HG02623 (cell line): ENCODE measurements at regions not wholly inside any gene's neighbourhood (a gene's known extent, or its start where the extent isn't known, plus 50 kb on each side); places are given as distances from the start of the nearest gene placed in this dataset.
A peak's percentile ranks its signal among the peaks of the same experiment; 100 is the strongest.

ENCODE experiments used
- ATAC-seq: cut with Tn5 transposase; IDR thresholded peaks from one replicate; pipeline ENCODE4 v1.9.1; 2021; ENCODE audit warnings: moderate library complexity; ENCODE audit not compliant: unreplicated experiment

DNA sequence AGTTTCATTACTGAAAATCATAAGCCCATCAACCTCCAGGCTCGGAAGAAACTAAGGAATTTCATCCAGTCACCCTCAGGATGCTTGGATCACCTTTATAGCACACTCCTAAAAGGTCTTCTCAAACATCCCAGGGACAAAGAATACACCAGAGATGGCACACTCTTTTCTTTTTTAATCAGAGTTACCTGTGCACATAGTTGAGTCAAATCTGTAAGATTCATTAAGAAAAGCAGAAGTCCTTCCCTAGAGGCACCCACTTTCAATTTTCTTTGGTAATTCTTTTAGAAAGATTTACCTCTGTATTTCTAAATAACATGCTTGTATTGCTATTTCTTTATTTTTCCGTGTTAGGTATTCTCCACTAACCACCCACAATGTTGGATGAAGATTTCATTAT is 50.6 kb upstream of the IL6 start:
- ATAC-seq: peak; percentile 34

DNA sequence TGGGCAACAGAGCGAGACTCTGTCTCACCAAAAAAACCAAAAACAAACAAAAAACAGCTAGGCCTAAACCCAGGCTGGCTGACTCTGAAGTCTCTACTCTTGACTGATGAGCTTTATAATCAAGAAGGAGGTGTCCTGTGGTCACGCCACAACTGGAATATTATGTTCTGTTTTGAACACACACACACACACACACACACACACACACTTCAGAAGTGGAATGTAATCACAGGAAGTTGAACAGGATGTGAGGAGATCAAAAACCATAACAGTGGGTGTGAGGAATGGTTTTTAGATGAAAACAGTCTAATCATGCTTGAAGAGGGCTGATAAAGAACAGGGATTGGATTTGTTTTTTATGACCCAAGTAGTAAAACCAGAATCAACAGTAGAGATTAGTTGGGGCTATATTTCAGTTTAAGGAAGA is 51.1 kb upstream of the IL6 start:
- ATAC-seq: no peak

DNA sequence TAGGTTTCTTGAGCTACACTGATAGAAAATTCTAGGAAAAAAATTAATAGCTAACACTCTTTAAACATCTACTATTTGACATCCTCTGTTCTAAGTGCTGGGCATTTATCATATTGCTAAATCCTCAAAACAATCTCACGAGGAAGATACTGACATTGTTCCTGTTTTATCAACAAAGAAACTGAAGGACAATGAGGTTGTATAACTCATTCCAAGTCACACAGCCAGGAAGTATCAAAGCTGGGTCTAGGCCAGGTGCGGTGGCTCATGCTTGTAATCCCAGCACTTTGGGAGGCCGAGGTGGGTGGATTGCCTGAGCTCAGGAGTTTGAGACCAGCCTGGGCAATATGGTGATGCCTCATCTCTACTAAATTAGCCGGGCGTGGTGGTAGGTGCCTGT is 51.6 kb upstream of the IL6 start:
- ATAC-seq: no peak

DNA sequence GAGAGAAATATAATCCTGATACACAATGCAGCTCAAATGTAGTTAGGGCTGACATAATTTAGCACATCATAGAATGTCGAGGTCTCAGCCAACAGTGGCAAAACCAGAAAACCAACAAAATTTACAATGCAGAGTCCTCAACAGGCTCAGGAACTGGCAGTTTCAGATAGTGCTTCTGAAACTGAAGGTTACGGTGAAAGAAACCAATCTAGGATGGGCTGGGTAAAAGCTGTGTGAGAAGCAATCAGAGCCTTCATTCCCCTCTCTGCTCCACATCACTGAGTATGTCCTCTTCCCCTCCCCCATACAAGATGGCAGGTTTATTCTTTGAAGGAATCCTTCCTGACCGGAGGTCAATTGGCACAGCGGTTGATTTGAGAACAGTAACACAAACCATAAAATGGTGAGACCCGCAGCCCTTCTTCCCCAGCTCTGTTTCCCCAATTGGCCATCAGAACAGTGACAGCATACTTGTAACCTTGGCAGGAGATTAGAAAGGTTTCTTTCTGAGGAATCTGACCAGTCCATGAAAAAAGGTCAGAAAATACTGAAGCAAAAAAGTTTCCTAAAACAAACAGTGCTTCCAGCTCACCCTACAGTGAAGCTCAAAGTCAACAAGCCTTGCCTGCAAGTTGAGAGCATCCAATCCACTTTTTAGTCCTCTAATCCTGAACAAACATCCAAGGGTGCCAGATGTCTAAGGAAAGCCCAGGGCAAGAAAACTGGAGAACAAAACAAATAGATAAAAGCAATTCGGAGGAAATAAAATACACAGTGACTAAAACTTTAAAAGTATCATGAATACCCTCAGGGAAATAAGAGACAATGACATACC is 53.9 kb upstream of the IL6 start:
- peak; percentile 74 for ATAC-seq

DNA sequence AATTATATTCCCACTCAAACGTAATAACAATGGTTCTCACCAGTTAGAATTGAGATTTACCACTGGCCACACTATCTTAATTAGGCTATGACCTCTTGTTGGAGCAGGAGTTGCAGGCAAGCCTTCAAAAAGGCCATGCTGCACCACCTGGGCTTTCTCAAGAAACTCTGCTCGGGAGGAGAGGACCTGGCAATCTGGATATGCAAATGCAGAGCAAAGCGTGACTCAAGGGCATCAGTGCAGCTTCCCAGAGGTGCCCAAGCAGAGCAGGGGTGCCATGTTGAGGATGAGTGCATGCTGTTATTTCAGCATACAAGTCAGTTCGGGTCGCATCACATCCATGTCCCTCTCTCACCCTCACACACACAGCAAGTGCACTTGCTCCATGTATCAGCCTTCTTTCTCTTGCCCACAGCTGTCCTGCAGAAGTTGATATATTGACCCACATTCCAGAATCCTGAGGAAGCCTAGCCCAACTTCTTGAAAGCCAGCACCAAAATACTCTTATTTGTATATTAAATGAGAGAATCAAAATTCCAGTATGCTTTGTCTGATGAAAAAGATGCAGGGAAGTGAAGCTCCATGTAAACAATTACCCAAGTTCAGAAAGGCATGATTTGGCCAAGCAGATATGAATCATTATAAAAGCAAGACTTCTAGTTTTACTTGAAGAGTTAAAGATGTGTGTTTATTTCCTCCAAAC is 55.7 kb upstream of the IL6 start:
- ATAC-seq: no peak

DNA sequence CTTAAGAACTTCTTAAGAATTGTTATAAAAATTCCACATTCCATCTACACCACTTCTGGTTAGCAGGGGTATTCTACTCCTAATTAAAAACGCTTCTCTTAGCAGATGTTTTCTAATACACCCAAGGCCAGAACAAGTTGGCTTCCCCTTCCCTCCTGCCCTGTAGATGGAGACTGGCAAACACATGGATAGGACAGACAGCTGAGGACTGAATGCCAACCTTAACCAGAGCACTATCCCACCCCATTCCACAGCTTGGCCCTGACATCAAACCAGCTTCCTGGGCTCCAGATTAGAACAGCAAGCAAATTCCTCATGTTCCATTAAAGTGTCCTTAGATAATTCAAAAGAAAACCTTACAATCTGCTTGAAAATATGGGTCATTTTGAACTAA is 56.6 kb upstream of the IL6 start:
- ATAC-seq: no peak

DNA sequence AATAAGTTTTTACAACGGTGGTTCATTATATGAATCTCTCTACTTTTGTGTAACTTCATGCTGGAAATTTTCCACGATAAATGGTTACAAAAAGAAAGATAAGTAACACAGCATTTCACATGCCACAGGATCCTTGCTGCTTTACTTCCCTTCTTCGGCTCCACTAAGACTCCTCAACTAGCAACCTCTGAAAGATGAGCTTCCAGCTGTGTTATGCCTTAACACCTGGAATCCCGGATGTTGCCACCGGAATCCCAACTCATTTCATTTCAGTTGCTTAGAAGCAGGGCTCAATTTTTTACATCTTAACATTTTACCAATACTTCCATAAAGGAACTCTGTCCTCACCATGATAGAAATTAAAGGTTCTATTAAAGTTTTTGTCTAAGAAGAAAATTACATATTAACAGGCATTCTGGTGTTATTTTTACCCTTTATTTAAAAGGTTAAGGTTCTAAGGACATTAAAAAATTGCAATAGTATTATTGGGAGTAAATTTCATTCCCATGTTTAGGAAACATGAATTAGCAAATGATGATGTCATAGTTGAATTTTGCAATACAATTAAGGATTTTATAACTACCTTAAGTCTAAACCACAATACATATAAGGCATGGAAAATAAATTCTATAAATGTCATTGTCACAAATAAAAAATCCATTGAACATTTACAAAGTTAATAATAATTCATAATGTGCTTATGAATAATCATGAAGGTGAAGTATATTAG is 57.1 kb upstream of the IL6 start:
- ATAC-seq: no peak

DNA sequence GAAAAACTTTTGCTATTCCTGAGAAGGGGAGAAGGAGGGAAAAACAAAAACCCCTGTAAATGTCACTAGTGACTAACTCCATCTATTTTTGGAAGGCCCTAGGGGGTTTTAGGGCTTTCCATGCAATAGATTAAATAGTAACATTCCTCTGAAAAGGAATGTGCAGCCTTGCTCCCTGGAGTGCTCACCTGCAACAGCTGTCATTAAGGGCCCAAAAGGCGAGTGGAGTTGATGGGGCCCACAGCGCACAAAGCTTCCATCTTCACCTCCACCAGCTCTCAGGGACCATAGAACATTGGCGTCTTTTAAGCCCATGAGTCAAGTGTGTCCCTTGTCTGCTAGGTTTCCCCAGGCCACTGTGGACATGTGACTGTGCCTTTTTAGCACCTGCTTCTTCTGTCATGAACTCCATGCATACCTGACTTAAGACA is 58.0 kb upstream of the IL6 start:
- no peak for ATAC-seq

DNA sequence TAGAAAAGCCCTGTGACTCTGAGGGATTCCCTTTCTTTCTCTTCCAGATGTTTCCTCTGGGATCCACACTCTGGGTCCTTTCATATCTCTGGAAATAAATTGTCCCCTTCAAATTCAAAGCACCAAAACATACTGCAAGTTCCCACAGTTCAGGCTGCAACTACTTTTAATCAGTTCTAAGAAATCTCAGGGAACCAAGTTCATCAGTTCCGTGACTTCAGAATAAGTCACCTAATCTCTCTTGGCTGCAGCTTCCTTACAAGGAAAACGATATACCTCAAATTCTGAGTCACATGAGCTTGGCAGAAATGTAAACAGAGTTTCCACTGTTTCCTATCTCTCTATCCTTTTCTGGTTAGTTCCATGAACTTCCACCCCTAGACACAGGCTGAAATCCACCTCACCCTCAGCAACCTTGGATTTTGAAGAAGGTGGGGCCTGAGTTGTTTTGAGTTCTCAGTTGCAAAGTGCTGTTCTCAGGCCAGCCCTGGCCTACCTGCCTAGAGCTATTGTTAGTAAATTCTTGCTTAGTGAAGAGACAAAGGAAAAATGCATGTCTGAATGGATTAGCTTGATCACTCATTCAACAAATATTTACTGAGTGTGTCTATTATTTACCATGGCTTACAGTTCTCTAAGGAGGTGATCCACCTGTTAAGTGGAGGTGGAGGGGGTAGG is 59.3 kb upstream of the IL6 start:
- no peak for ATAC-seq

DNA sequence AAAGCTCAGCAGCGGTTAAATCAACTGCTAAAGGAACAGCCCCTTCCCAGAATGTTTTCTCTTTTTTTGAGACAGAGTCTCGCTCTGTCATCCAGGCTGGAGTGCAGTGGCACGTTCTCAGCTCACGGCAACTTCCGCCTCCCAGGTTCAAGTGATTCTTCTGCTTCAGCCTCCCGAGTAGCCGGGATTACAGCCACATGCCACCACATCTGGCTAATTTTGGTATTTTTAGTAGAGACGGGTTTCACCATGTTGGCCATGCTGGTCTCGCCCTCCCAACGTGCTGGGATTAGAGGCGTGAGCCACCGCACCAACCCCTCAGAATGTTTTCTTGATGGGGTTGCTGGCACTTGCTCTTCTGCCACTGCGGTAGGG is 59.8 kb upstream of the IL6 start:
- no peak for ATAC-seq

DNA sequence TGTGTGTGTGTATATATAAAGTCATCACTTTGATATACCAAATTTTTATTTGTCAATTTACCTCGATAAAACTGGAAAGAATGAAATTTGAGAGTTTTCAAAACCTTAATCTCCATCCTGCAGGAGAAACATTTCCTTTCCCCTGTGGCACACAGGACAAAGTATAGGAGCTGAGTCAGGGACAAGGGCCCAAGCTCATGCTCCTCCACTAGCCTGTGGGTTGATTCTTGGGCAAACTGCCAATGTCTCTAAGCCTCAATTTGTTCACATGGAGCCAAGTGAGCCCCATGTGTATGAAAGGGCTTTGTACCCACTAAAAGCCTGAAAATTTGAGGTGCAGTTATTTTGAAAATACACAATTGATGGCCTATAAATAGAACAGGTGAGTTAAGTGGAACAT is 60.3 kb upstream of the IL6 start:
- no peak for ATAC-seq

DNA sequence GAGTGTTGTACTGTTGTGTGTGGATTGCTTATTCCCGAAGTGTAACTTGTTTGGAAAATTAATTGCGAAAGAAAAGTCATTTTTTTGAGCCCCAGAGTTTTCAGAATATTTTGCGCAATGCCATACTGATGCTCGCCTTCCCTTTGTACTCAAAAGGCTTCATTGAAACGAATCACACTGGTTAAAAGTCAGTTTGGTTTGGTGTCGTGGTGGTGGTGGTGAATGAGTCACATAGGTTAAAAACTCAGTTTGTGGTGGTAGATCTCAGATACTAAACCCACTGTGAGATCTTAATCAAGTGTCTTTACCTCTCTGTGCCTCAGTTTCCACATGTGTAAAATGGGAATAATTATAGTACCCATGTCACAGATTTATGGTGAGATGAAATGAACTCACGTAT is 61.1 kb upstream of the IL6 start:
- ATAC-seq: no peak

DNA sequence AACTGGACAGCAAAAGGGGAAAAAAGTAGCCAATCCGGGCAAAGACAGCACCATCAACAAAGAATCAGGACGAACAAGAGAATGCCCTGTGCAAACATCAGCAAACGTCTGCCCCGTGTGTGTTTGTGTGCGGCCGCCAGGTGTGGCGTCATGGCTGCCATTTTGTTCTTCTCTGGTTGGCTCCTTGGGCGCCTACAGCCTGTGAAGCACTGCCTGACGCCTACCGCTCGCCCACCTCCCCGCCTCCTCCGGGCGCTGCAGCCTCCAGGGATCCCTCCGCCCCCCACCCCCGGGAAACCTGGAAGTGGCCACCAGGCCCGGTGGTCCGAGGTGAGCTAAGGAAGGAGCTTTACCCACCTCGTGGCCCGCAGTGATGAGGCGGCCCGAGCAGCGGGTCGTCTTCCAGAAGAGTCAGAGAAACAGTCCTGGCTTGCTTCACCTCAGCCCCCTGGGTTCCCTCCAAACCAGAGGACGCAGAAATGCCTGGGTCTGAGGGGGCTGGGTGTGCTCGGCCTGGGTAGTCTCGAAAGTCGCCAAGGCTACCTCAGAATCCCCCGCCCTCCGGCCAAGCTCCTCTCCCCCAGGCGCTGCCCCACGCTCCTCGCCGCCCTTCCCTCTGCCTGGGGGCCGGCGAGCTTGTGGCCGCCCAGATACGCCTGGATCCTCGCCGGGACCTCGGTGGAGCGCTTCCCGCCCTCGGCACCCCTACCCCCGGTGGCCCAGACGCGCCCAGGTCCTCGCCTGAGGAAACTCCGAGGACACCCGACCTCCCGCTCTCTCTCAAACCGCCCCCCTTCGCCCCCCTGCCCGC is 61.8 kb upstream of the IL6 start:
- ATAC-seq: no peak

DNA sequence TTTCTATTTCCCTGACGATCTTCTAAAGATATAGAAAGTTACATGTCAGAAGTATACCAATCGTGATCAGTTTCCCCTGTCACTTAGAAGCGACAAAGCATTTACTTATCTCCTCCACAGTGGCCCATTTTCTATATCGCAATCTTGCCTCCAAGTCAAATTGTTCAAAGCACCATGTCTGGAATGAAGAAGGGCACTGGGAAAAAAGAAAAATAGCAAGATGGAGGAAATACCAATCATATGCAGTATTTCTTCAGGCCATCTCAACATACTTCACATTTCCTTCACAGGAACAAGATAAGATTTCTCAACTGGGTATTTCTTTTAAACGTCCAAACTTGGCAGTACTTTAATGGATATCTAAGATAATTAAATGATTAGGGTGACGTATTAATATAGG is 63.3 kb upstream of the IL6 start:
- no peak for ATAC-seq

DNA sequence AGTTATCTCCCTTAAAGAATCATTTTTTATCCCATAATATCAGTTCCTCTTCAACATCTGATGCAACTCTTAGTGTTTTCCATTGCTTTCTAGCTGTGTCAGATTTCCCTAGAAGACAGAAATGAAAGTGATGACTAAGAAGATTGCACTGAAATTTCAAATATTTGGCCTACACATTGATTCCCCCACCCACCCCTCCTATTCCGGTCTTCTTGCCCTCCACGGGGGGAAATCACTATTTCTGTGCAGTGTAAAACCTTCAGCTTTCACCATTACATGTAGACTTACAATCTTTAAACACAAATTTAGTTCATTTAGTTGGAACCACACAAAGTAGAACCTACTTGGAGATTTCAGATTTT is 63.7 kb upstream of the IL6 start:
- ATAC-seq: no peak

DNA sequence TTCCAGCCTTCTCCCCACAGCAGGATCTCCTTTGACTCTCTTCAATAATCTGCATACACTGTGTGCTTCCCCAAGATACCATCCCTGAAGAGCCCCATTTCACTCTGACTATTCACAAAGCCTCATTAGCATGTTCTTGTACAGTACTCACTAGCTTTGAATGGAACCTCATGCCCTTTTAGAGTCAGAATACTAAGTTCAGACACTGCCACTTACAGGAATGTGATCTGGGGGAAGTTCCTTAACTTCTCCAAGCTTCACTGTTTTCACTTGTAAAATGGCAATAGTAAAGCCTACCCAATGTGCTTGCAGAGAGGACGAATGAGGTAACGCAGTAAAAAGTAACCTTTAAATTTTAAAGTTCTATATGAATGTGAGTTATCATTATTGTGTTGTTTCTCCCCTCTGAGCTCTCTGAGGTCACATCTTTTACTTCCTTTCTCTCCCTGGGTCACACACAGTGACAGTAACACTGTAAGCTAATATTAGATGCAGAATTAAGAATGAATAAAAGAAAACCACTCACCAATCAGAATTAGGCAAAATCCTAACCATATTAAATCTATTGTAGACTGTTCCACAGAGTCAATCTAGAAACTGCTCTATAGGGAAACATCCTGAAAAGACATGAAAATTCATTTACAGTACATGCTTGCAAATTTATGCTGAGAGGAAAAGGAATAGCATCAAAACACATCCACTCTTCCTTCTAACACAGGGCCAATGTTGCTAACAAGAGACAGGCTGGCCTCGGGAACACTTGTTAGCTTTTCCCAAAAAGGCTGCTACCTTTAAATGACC is 64.2 kb upstream of the IL6 start:
- ATAC-seq: peak; percentile 60

DNA sequence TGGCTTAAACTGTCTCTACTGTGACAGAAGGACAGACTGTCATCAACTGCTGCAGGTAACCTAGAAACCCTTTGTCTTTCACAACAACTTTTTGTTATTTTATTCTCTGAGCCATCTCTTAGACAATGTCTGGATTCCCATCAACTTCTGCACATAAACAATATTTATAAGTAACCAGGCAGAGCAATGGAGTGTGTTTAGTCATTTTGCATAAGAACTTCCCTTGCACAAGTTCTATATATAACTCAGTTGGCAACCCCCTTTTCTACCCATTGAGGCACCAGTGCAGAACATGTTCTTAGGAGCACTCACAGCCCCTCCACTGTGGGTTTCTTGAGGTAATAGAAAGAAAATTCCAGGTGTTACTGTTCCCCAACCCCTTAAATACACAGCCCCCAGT is 65.0 kb upstream of the IL6 start:
- ATAC-seq: peak; percentile 44

DNA sequence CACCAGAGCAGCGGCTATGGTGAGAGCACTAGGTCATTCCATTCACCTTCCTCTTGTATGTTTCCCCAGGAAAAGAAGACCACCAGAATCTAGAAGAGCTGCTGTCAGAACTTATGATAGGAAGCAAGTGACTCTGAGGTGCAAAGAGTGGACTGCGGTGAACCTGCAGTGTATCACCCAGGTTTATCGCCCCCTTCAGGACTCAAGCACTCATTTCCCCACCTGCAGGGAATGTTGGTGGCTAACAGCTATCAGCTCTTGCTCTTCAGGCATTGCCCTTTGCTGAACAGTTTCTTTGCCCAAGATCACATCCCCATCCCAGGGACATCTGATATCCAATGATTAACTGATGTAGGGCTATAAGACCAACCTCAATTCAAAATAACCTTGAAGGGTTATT is 66.3 kb upstream of the IL6 start:
- no peak for ATAC-seq

DNA sequence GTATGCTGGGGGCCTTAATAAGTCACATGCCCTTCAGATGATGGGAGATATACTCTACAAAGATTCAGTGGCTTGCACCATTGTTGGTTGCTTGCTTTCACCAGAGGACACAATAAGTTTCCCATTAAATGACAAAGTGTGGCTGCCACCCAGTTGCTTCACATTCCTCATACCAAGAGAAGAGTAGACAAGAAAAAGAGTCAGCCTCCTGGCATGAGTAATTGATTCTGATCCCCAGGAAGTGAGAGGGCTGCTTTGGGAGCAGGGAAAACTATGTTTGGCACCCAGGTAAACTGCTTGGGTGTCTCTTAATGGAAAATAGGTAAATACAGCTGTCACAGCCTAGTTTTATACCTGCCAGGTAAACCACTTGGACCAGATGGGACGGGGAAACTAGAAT is 66.7 kb upstream of the IL6 start:
- ATAC-seq: no peak

DNA sequence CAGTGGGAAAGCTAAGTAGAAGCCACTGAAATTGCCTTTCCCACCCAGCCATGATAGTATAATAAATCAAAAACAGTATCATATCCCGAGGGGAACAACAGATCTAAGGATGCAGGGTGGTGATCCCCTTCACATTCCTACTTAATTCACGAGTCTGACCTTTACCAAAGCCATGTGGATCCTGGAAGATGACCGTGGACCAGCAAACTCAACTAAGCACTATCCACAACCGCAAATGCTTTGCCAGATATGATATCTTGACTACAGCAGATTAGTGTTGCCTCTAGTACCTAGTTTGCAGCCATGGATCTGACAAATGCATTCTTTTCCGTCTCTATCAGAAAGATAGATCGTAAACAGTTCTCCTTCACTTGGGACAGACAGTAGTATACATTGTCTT is 67.3 kb upstream of the IL6 start:
- ATAC-seq: no peak
